Naive thymus-derived CD4-positive, alpha-beta T cell (primary cell): ENCODE measurements at regions not wholly inside any gene's neighbourhood (a gene's known extent, or its start where the extent isn't known, plus 50 kb on each side); places are given as distances from the start of the nearest gene placed in this dataset.

Experiments used
- ATAC-seq: fragments of 150-1000 bp; cut with Tn5 transposase; 2 replicates; pipeline ENCODE4 v1.10.0; 2021; ENCODE audit warnings: mild to moderate bottlenecking, moderate library complexity
- CTCF ChIA-PET: fragments of 350-600 bp; sonication (Branson Sonifier 250); formaldehyde crosslinking; loops from one replicate; lab custom pipeline; 2021; ENCODE audit warnings: antibody characterized with exemption; lab: Charles Lee
- POLR2A ChIA-PET: fragments of 350-600 bp; sonication (Branson Sonifier 250); formaldehyde crosslinking; loops from one replicate; lab custom pipeline; 2021; ENCODE audit warnings: antibody characterized with exemption, inconsistent platforms; lab: Charles Lee
- DNase-seq, 9 donors: peaks; one replicate each; pipeline versions ENCODE4 v3.0.0 to v3.0.0-alpha.2; 2020 to 2022; ENCODE audit warnings: mixed read lengths in 1 of 9
- H3K27ac ChIP-seq: one replicate; pipeline ENCODE4 v1.7.0; 2013; ENCODE audit warnings: mild to moderate bottlenecking, low read depth, low read length, moderate library complexity
- H3K27me3 ChIP-seq, 2 donors: one replicate each; pipeline ENCODE4 v1.7.0; 2013; ENCODE audit warnings: low read length in 2 of 2, mild to moderate bottlenecking in 2 of 2, moderate library complexity in 2 of 2; ENCODE audit not compliant: control insufficient read depth in 2 of 2, insufficient read depth in 2 of 2
- H3K36me3 ChIP-seq, 3 experiments: 1 replicate in 2 of 3; 2 replicates in 1 of 3; pipeline ENCODE4 v1.7.0; 2013; ENCODE audit warnings: low read length in 3 of 3, mild to moderate bottlenecking in 3 of 3, moderate library complexity in 1 of 3; ENCODE audit not compliant: insufficient read depth in 3 of 3, control insufficient read depth in 2 of 3
- H3K4me1 ChIP-seq, 2 donors: one replicate each; pipeline ENCODE4 v1.7.0; 2013; ENCODE audit warnings: low read length in 2 of 2, mild to moderate bottlenecking in 2 of 2, moderate library complexity in 1 of 2; ENCODE audit not compliant: control insufficient read depth in 2 of 2, insufficient read depth in 2 of 2
- H3K4me3 ChIP-seq: 2 replicates; pipeline ENCODE4 v1.7.0; 2013; ENCODE audit warnings: mild to moderate bottlenecking, low read length
- H3K9me3 ChIP-seq, 3 experiments: 1 replicate in 2 of 3; 2 replicates in 1 of 3; pipeline ENCODE4 v1.7.0; 2013; ENCODE audit warnings: low read length in 3 of 3; ENCODE audit not compliant: control insufficient read depth in 2 of 3
- H3K27ac Mint-ChIP-seq, 9 donors: one replicate each; pipeline ENCODE4 v1.8.0; 2020 to 2022; ENCODE audit warnings: mixed read lengths in 9 of 9, mild to moderate bottlenecking in 8 of 9, moderate library complexity in 5 of 9, inconsistent platforms in 2 of 9
- H3K27me3 Mint-ChIP-seq, 5 donors: one replicate each; pipeline ENCODE4 v1.8.0; 2021 to 2022; ENCODE audit warnings: mixed read lengths in 5 of 5, mild to moderate bottlenecking in 1 of 5
- H3K36me3 Mint-ChIP-seq, 5 donors: one replicate each; pipeline ENCODE4 v1.8.0; 2020 to 2022; ENCODE audit warnings: mixed read lengths in 5 of 5, mild to moderate bottlenecking in 3 of 5, inconsistent platforms in 1 of 5
- H3K4me1 Mint-ChIP-seq, 7 donors: one replicate each; pipeline ENCODE4 v1.8.0; 2020 to 2022; ENCODE audit warnings: mixed read lengths in 7 of 7, mild to moderate bottlenecking in 3 of 7, inconsistent platforms in 1 of 7
- H3K4me3 Mint-ChIP-seq, 10 donors: one replicate each; pipeline ENCODE4 v1.8.0; 2020 to 2022; ENCODE audit warnings: mild to moderate bottlenecking in 10 of 10, mixed read lengths in 10 of 10, moderate library complexity in 6 of 10, inconsistent platforms in 2 of 10
- H3K9me3 Mint-ChIP-seq, 11 donors: one replicate each; pipeline ENCODE4 v1.8.0; 2020 to 2022; ENCODE audit warnings: mixed read lengths in 11 of 11, mild to moderate bottlenecking in 4 of 11, inconsistent platforms in 1 of 11, moderate library complexity in 1 of 11
- intact Hi-C, 2 donors: fragments of 100-400 bp; cut with micrococcal nuclease; formaldehyde crosslinking; loops; one replicate each; pipeline ENCODE4 v1.15.1; 2023

DNA sequence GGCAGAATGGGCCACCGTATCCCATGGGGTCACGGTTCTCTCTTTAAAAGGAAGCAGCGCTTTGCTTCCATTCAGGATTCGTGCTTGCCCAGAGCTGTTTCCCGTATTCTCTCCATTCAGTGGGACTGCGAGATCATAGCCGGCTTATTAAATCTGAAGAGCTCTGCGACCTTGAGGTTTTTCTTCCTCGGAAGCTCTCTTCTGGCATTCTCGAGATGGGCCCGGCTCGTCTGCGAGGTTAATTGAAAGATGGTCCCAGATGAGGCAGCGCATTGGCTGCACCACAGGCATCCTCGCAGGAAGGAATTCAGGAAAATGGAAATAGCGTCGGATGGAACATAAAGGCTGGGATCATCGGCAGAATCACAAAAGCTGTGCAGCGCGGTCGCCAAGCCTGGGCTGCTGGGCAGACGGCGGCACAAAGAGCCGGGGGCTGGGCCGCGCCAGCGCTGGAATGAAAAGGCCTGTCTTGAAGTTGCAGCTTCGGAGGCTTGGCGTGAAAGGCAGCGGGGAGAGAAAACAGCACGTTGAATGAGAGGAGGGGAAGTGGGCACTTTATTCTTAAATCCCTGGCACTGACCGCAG, 236.2 kb downstream of the IRX2 start:
- no peaks in the 10 kb centered on the region for H3K4me1 Mint-ChIP-seq
- Histone ChIP-seq H3K9me3 (no peaks in the 10 kb centered on the region), H3K36me3 (no peaks in the 10 kb centered on the region), H3K27ac (no peak overlapping the region), H3K4me1 (no peaks in the 10 kb centered on the region), H3K4me3 (no peak overlapping the region), H3K27me3 (no peaks in the 10 kb centered on the region)
- H3K27me3 Mint-ChIP-seq = peaks cover 0 to 15% (median 0%) of the 10 kb centered on the region in 5 donors
- H3K36me3 Mint-ChIP-seq = no peaks in the 10 kb centered on the region
- CTCF ChIA-PET = no interaction called here
- ATAC-seq (no peak), DNase-seq (no peak)
- H3K4me3 Mint-ChIP-seq = no peak overlapping the region
- H3K9me3 Mint-ChIP-seq = peaks cover 0 to 5% (median 0%) of the 10 kb centered on the region in 11 donors
- POLR2A ChIA-PET = no interaction called here
- intact Hi-C loops = no loop called here
- no peak overlapping the region for H3K27ac Mint-ChIP-seq

DNA sequence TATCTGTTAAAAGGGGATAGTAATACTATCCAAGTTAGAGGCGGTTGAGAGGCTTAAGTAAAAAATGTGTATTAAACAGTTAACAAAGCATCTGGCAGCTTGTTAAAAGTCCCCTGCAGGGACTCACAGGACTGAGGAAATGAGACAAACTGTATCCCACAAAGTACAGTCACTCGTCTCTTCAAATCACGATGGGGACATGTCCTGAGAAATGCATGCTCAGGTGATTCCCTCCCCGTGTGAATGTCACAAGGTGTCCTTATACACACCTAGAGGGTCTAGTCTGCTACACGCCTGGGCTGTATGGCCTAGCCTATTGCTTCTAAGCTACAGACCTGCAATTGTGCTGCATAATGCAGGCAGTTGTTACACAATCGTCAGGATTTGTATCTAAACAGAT, 237.0 kb downstream of the IRX2 start:
- intact Hi-C loops = no loop called here

DNA sequence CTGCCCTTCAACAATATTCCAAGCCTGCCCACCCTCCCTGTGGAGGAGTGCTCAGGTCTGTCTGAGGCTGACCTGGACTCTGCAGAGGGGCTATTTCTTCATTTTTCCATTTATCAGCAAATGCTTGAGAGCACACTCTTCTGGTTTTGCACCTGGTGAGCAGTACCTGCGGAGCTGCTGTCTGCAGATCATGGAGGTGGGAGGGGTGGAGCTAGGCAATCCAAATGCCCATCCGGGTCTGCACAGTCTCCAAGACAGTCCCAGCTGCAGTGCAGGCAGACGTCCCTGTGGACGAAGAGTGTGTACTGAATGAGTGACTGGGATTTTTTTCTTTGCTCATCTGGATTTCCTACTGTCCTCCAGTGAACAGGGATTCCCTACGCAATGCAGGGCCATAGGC, 239.8 kb downstream of the IRX2 start:
- CTCF ChIA-PET = interaction anchor here (0.7 kb wide), 1 partner anchor 8 kb away, joined by 6 read pairs; no protein-coding TSS in a partner anchor
- H3K36me3 ChIP-seq = no peaks in the 10 kb centered on the region
- no peak overlapping the region for H3K27ac ChIP-seq
- Mint-ChIP-seq H3K27ac (no peak overlapping the region), H3K27me3 (peaks cover 0 to 15% (median 4%) of the 10 kb centered on the region in 5 donors), H3K36me3 (peaks cover 0 to 4% (median 0%) of the 10 kb centered on the region in 5 donors), H3K4me3 (no peak overlapping the region), H3K9me3 (peaks cover 0 to 10% (median 0%) of the 10 kb centered on the region in 11 donors), H3K4me1 (no peaks in the 10 kb centered on the region)
- POLR2A ChIA-PET = no interaction called here
- no peaks in the 10 kb centered on the region for H3K9me3 ChIP-seq
- intact Hi-C loops = no loop called here
- no peak for ATAC-seq
- no peak for DNase-seq
- no peaks in the 10 kb centered on the region for H3K27me3 ChIP-seq
- no peak overlapping the region for H3K4me3 ChIP-seq
- H3K4me1 ChIP-seq = no peaks in the 10 kb centered on the region

More for the DNA sequence above, 237.0 kb downstream of the IRX2 start:
- Histone ChIP-seq H3K27me3 (no peaks in the 10 kb centered on the region), H3K4me1 (no peaks in the 10 kb centered on the region), H3K9me3 (no peaks in the 10 kb centered on the region), H3K36me3 (no peaks in the 10 kb centered on the region), H3K27ac (no peak overlapping the region), H3K4me3 (no peak overlapping the region)
- ChIA-PET POLR2A (no interaction called here), CTCF (no interaction called here)
- ATAC-seq (no peak), DNase-seq (no peak)
- Mint-ChIP-seq H3K27ac (no peak overlapping the region), H3K36me3 (peaks cover 0 to 4% (median 0%) of the 10 kb centered on the region in 5 donors), H3K4me3 (no peak overlapping the region), H3K27me3 (peaks cover 0 to 19% (median 5%) of the 10 kb centered on the region in 5 donors), H3K4me1 (no peaks in the 10 kb centered on the region), H3K9me3 (peaks cover 0 to 7% (median 0%) of the 10 kb centered on the region in 11 donors)

DNA sequence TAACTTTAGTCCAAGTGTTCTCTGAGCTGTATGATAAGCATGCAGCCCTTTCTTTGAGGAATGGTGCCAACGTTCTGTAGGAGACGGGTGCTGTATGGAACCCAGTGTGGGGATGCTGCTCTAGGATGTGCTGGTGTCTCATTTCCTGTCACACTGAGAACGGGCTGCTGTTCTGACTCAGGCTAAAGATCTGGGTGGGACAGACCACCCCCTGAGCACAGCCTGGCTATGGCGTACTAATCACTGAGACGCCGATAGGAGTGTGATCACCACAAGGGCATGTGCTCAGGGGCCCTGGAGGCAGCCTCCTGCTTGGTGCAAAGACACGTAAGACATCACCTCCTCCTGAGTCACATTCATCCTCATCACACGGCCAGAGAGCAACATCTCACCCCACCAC, 240.4 kb downstream of the IRX2 start:
- DNase-seq = no peak
- Mint-ChIP-seq H3K4me3 (no peak overlapping the region), H3K36me3 (peaks cover 0 to 4% (median 0%) of the 10 kb centered on the region in 5 donors), H3K9me3 (peaks cover 0 to 10% (median 0%) of the 10 kb centered on the region in 11 donors), H3K27me3 (peaks cover 0 to 14% (median 4%) of the 10 kb centered on the region in 5 donors), H3K4me1 (no peaks in the 10 kb centered on the region), H3K27ac (no peak overlapping the region)
- Histone ChIP-seq H3K36me3 (no peaks in the 10 kb centered on the region), H3K9me3 (no peaks in the 10 kb centered on the region), H3K27ac (no peak overlapping the region), H3K27me3 (no peaks in the 10 kb centered on the region), H3K4me1 (no peaks in the 10 kb centered on the region), H3K4me3 (no peak overlapping the region)
- intact Hi-C loops = no loop called here
- no peak for ATAC-seq
- ChIA-PET CTCF (no interaction called here), POLR2A (no interaction called here)

DNA sequence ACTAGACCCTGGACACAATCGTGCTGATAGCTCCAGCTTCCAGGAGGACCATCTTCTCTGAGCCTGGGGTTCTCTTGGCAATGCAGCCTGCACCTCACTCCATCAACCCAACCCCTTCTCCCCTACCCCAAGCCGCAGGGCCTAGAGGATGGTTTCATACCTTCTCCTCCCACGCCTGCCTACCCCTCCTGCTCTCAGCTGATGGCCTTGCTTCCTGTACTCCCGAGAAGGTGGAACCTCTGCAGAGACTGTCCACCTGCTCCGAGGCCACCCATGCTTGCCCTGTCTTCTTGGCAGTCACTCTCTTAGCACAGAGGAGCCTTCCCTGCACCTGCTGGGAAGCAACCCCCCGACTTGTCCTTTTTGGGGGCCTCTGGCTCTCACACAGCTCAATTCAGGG, 241.9 kb downstream of the IRX2 start:
- Histone ChIP-seq H3K4me3 (no peak overlapping the region), H3K27ac (no peak overlapping the region), H3K4me1 (no peaks in the 10 kb centered on the region), H3K36me3 (no peaks in the 10 kb centered on the region), H3K9me3 (no peaks in the 10 kb centered on the region), H3K27me3 (no peaks in the 10 kb centered on the region)
- peaks cover 0 to 4% (median 0%) of the 10 kb centered on the region in 5 donors for H3K36me3 Mint-ChIP-seq
- H3K4me3 Mint-ChIP-seq = no peak overlapping the region
- H3K4me1 Mint-ChIP-seq = no peaks in the 10 kb centered on the region
- ATAC-seq (no peak), DNase-seq (no peak)
- ChIA-PET CTCF (no interaction called here), POLR2A (no interaction called here)
- H3K27ac Mint-ChIP-seq = no peak overlapping the region
- intact Hi-C loops = no loop called here
- H3K9me3 Mint-ChIP-seq = peaks cover 0 to 13% (median 0%) of the 10 kb centered on the region in 11 donors
- peaks cover 0 to 14% (median 0%) of the 10 kb centered on the region in 5 donors for H3K27me3 Mint-ChIP-seq

DNA sequence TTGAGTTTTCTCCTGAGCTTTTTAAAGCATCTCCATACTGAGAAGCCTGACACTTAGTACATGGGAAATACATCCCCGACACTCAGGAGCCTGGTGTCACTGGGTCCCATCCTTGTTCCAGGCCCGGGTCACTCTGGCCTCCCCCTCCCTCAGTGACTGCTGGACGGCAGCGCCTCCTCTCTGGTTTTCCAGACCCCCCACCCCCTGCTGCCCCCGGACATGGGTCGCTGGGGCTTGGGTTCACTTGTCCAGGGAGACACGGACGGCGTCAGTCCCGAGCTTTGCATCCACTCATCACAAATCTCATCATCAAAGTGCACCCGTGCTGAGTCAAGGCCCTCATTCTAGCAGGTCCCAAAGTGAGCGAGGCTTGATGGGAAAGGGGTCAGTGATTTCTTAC, 243.0 kb downstream of the IRX2 start:
- no peak overlapping the region for H3K4me3 ChIP-seq
- H3K27me3 Mint-ChIP-seq = peaks cover 0 to 14% (median 0%) of the 10 kb centered on the region in 5 donors
- peaks cover 0 to 12% (median 0%) of the 10 kb centered on the region in 11 donors for H3K9me3 Mint-ChIP-seq
- H3K27ac ChIP-seq = no peak overlapping the region
- DNase-seq = no peak
- CTCF ChIA-PET = no interaction called here
- no peak for ATAC-seq
- POLR2A ChIA-PET = no interaction called here
- peaks cover 0 to 4% (median 0%) of the 10 kb centered on the region in 5 donors for H3K36me3 Mint-ChIP-seq
- H3K9me3 ChIP-seq = no peaks in the 10 kb centered on the region
- no peaks in the 10 kb centered on the region for H3K4me1 Mint-ChIP-seq
- H3K36me3 ChIP-seq = no peaks in the 10 kb centered on the region
- no peaks in the 10 kb centered on the region for H3K4me1 ChIP-seq
- intact Hi-C loops = no loop called here
- H3K4me3 Mint-ChIP-seq = no peak overlapping the region
- H3K27ac Mint-ChIP-seq = no peak overlapping the region
- no peaks in the 10 kb centered on the region for H3K27me3 ChIP-seq

DNA sequence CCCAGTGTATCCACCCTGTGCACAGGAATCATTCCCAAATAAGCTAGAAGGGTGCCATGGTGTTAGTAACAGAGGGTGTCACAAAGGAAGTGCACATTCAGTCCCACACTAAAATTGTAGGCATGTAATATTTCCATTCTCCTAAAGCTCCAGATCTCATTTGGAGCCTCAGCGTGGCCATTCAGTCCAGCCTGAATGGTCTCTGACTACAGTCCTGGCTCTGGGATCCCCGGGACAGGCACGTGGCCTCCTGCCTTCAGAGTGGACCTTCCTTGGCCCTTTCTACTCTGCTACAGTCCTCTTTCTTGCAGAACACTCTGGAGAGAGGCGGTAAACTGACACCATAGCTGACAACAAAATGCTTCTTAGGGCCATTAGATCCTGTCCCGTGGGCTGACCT, 243.9 kb downstream of the IRX2 start:
- Mint-ChIP-seq H3K27ac (no peak overlapping the region), H3K36me3 (peaks cover 0 to 4% (median 0%) of the 10 kb centered on the region in 5 donors), H3K27me3 (peaks cover 0 to 14% (median 0%) of the 10 kb centered on the region in 5 donors), H3K4me1 (no peaks in the 10 kb centered on the region), H3K4me3 (no peak overlapping the region), H3K9me3 (peaks cover 0 to 13% (median 2%) of the 10 kb centered on the region in 11 donors)
- no peaks in the 10 kb centered on the region for H3K27me3 ChIP-seq
- no peak for DNase-seq
- H3K4me1 ChIP-seq = no peaks in the 10 kb centered on the region
- no peaks in the 10 kb centered on the region for H3K9me3 ChIP-seq
- H3K27ac ChIP-seq = no peak overlapping the region
- CTCF ChIA-PET = no interaction called here
- no peak overlapping the region for H3K4me3 ChIP-seq
- intact Hi-C loops = no loop called here
- POLR2A ChIA-PET = no interaction called here
- H3K36me3 ChIP-seq = no peaks in the 10 kb centered on the region
- no peak for ATAC-seq
